ENCODE measurements at regions not wholly inside any gene's neighbourhood (a gene's known extent, or its start where the extent isn't known, plus 50 kb on each side); places are given as distances from the start of the nearest gene placed in this dataset.

DNA sequence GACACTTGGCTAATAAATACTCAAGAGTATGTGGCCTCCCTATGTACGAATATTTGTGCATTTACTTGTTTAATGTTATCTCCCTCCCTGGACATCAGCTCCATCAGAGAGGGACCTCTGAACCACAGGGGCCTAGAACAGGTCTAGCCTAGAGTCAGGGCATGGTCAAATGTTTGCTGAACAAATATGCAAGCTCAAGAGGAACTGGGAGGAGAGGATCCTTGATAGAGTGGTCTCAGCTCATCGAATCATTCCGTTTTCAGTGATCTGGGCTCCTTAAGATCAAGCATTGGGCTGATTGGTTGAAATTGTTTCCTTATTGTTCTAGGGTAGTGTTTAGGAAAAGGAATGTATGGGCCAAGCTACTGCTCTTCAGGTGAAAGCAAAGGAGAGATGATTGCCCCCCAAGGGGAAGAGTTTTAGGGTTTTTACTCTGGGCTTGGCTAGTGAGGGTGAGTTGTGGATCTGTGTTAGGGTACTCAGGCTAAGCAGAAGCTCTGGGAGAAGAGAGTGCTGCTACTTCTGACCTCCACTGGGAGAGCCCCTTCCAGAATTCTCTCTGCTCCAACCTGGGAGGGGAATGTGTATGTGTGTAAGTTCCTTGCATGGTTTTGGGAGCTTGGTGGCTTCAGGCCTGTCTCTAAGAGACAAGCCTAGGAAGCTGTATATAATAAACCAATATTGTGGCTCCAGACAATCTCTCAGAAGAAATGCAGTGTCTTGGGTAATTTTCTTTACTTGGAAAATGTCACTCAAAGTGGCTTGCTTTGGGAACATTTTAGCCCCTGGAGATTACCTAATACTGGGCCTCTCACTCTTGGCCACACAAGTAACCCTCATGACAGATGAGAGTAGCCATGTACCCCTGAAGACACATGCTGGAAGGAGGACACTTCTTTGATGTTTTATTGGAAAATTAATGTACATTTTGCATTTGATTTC is 110.0 kb downstream of the EMX2 start:
- no peak for TF ChIP-seq CTCF (IDR thresholded peaks at IDR 0.05)
- H3K27ac ChIP-seq, result no peak overlapping the region
- H3K4me3 ChIP-seq, result no peak overlapping the region
- DNase-seq (ENCODE audit: low spot score), result no peak

- TF ChIP-seq CTCF (IDR thresholded peaks at IDR 0.05), result no peak
- H3K27ac ChIP-seq, result no peak overlapping the region
- no peak for DNase-seq (ENCODE audit: low spot score)
- no peak overlapping the region for H3K4me3 ChIP-seq
Measured at GRCh38 chr10:117653170-117653515, 110.6 kb downstream of the EMX2 start.

DNA sequence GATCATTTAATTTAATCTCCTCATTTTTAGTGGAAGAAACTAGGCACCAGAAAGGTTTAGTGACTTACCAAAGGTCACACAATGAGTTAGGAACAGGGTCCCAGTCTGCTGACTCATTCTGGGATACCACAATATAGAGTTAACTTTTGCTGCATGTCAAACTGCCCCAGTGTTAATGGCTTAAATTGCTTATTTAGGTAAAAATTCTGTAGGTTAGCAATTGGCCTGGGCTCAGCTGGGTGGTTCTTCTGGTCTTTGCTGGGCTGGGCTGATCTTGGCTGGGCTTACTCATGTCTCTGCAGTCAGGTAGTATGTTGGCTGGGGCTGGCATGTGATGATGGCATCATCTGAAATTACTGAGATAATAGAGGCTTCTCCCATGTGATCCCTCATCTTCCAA is 111.6 kb downstream of the EMX2 start:
- H3K27ac ChIP-seq, result no peak overlapping the region
- TF ChIP-seq CTCF (IDR thresholded peaks at IDR 0.05), result no peak
- no peak overlapping the region for H3K4me3 ChIP-seq
- DNase-seq (ENCODE audit: low spot score), result no peak

DNA sequence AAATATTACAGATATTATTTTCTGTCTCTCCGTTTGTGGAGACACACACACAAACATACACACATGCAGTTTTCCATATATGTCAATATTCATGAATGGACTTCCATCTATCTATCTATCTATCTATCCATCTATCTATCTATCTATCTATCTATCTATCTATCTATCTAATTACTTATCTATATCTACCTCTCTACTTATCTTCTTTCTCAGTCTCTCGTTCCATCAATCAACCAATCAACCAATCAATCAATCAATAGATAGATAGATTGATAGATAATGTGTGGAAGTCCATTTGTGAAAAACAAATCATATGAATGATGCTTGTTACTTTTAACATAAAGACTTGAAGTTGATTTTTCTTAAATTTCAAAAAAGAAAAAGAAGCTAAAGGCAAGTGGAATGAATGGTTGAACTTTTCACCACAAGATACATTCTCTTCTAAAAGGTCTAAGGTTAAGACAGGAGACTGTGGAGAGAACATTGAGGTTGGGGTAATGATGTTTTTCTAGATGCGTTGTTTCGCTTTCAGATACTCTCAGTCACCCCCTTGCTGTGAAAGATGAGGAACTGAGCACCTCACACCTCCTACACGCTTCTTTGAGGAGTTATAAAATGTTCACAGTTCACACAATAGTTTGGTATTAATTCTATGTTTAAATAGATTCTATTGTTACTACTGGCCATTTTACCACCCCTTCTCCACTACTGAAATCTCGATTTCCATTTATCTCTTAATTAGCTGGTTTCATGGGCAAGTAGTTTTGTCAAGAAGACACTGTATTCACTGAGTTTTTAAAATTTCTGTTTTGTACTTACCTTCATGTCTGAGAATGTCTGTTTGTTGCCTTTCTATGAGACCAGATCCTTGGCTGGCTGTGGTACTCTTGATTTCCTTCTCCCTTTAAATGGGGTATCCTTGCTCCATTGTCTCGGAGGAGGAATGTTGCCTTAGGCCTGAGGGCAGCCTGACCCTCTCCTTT is 114.1 kb downstream of the EMX2 start:
- Histone ChIP-seq H3K4me3 (no peak overlapping the region), H3K27ac (no peak overlapping the region)
- no peak for TF ChIP-seq CTCF (IDR thresholded peaks at IDR 0.05)
- no peak for DNase-seq (ENCODE audit: low spot score)

DNA sequence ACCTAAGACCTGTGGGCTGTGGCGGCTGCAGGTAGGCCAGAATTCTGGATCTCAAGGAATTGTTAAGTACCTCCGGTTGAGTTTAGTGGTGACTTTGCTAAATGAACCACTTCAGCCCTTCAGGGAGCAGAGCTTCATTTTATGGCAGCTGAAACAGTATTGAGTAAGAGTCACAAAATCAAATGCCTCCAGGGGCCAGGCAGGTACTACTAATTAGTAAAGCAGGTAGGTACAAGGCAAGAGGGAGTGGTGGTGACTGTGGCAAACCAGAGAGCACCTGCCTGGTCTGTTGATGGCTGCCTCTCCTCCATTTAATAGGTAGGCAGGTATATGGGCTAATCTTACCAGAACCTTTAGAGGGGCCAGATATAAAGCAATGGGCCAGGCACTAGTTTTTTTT is 118.8 kb downstream of the EMX2 start:
- no peak overlapping the region for H3K4me3 ChIP-seq
- no peak for DNase-seq (ENCODE audit: low spot score)
- TF ChIP-seq CTCF (IDR thresholded peaks at IDR 0.05), result no peak
- no peak overlapping the region for H3K27ac ChIP-seq

DNA sequence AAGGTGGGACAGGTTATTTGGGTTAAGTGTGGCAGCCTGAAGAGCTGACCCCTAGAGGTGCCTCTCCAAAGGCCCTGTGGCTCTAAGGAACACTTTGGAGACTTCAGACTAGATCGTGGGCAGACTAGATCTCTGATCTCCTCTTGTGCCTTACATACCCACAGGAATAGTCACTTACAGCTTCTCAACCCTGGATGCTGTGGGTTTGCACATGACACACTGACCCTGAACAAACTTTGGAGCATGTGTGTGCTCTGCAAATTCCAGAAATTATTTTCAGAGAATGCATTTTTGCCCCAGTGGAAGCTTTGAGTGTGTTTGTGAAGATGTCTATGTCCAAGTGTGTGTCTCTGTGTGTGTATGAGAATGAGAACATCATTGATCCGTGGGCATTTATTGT is 119.6 kb downstream of the EMX2 start:
- no peak for TF ChIP-seq CTCF (IDR thresholded peaks at IDR 0.05)
- DNase-seq (ENCODE audit: low spot score), result no peak
- Histone ChIP-seq H3K4me3 (no peak overlapping the region), H3K27ac (no peak overlapping the region)

Measured in coronary artery (tissue), 2 donors.